GM18517 (cell line): ENCODE measurements at regions not wholly inside any gene's neighbourhood (a gene's known extent, or its start where the extent isn't known, plus 50 kb on each side); places are given as distances from the start of the nearest gene placed in this dataset.

Source experiments
- ATAC-seq: cut with Tn5 transposase; IDR thresholded peaks from one replicate; pipeline ENCODE4 v1.9.1; 2021; ENCODE audit warnings: mild to moderate bottlenecking, moderate library complexity; ENCODE audit not compliant: unreplicated experiment

GRCh38 chr3:3579658-3580057, 219.6 kb upstream of the LRRN1 start:
- ATAC-seq = no peak

- no peak for ATAC-seq
These were observed 220.5 kb upstream of the LRRN1 start for GRCh38 chr3:3578718-3579117.

GRCh38 chr3:3577823-3578222, 221.4 kb upstream of the LRRN1 start:
- ATAC-seq = no peak

GRCh38 chr3:3573341-3573740, 225.9 kb upstream of the LRRN1 start:
- no peak for ATAC-seq

- no peak for ATAC-seq
These were observed 238.5 kb upstream of the LRRN1 start for GRCh38 chr3:3560591-3561311.

- ATAC-seq = no peak
These were observed 239.4 kb upstream of the LRRN1 start for GRCh38 chr3:3559786-3560185.

GRCh38 chr3:3556078-3556477, 243.2 kb upstream of the LRRN1 start:
- no peak for ATAC-seq

- no peak for ATAC-seq
These were observed 246.0 kb upstream of the LRRN1 start for GRCh38 chr3:3553236-3553635.

- ATAC-seq = no peak
These were observed 246.5 kb upstream of the LRRN1 start for GRCh38 chr3:3552761-3553160.

- no peak for ATAC-seq
These were observed 247.2 kb upstream of the LRRN1 start for GRCh38 chr3:3551981-3552380.

- ATAC-seq = no peak
These were observed 253.9 kb upstream of the LRRN1 start for GRCh38 chr3:3545360-3545759.

GRCh38 chr3:3538451-3538850, 260.8 kb upstream of the LRRN1 start:
- ATAC-seq = no peak

- no peak for ATAC-seq
These were observed 266.7 kb upstream of the LRRN1 start for GRCh38 chr3:3532508-3532907.

- ATAC-seq = no peak
These were observed 267.8 kb upstream of the LRRN1 start for GRCh38 chr3:3531476-3531875.

- ATAC-seq = no peak
These were observed 280.0 kb upstream of the LRRN1 start for GRCh38 chr3:3519266-3519665.

- ATAC-seq = no peak
These were observed 282.2 kb upstream of the LRRN1 start for GRCh38 chr3:3516996-3517395.

- no peak for ATAC-seq
These were observed 282.8 kb upstream of the LRRN1 start for GRCh38 chr3:3516384-3516783.

GRCh38 chr3:3509665-3510064, 289.6 kb upstream of the LRRN1 start:
- ATAC-seq = no peak

GRCh38 chr3:3504686-3505085, 294.5 kb upstream of the LRRN1 start:
- no peak for ATAC-seq

GRCh38 chr3:3503411-3503810, 295.8 kb upstream of the LRRN1 start:
- no peak for ATAC-seq

- no peak for ATAC-seq
These were observed 299.2 kb upstream of the LRRN1 start for GRCh38 chr3:3499987-3500386.

- no peak for ATAC-seq
These were observed 300.1 kb upstream of the LRRN1 start for GRCh38 chr3:3499012-3499562.

- no peak for ATAC-seq
These were observed 303.6 kb upstream of the LRRN1 start for GRCh38 chr3:3495611-3496010.
